OCI-M1 (cell line): ENCODE measurements at regions not wholly inside any gene's neighbourhood (a gene's known extent, or its start where the extent isn't known, plus 50 kb on each side); places are given as distances from the start of the nearest gene placed in this dataset.

ENCODE experiments used
- DNase-seq: peaks from one replicate; lab custom pipeline; 2025; lab: John Stamatoyannopoulos, UW

- no peak for DNase-seq
Measured at GRCh38 chrX:39507034-39507433, 590.7 kb downstream of the BCOR start.

GRCh38 chrX:39507617-39508299, 590.0 kb downstream of the BCOR start:
- DNase-seq, result no peak

GRCh38 chrX:39508300-39508692, 589.5 kb downstream of the BCOR start:
- DNase-seq, result no peak

- DNase-seq, result no peak
Measured at GRCh38 chrX:39509157-39509556, 588.6 kb downstream of the BCOR start.

- peak; percentile 0 for DNase-seq
Measured at GRCh38 chrX:39513836-39514235, 583.9 kb downstream of the BCOR start.

- DNase-seq, result no peak
Measured at GRCh38 chrX:39514801-39515200, 583.0 kb downstream of the BCOR start.

- DNase-seq, result no peak
Measured at GRCh38 chrX:39516427-39516841, 581.3 kb downstream of the BCOR start.

GRCh38 chrX:39518476-39519029, 579.2 kb downstream of the BCOR start:
- DNase-seq, result no peak

- DNase-seq, result no peak
Measured at GRCh38 chrX:39519030-39519488, 578.7 kb downstream of the BCOR start.

- no peak for DNase-seq
Measured at GRCh38 chrX:39519566-39520301, 578.0 kb downstream of the BCOR start.

GRCh38 chrX:39525758-39526157, 572.0 kb downstream of the BCOR start:
- no peak for DNase-seq

GRCh38 chrX:39527025-39527424, 570.7 kb downstream of the BCOR start:
- peak; percentile 67 for DNase-seq

GRCh38 chrX:39528161-39528916, 569.4 kb downstream of the BCOR start:
- peak; percentile 22 for DNase-seq

- no peak for DNase-seq
Measured at GRCh38 chrX:39532761-39533160, 565.0 kb downstream of the BCOR start.

- DNase-seq, result no peak
Measured at GRCh38 chrX:39534949-39535348, 562.8 kb downstream of the BCOR start.

- DNase-seq, result no peak
Measured at GRCh38 chrX:39536211-39536610, 561.5 kb downstream of the BCOR start.

- DNase-seq, result no peak
Measured at GRCh38 chrX:39541881-39542280, 555.9 kb downstream of the BCOR start.

- no peak for DNase-seq
Measured at GRCh38 chrX:39542316-39542715, 555.4 kb downstream of the BCOR start.

GRCh38 chrX:39550795-39551361, 546.9 kb downstream of the BCOR start:
- DNase-seq, result peak; percentile 49

GRCh38 chrX:39551762-39552161, 546.0 kb downstream of the BCOR start:
- peak; percentile 3 for DNase-seq

GRCh38 chrX:39555431-39555830, 542.3 kb downstream of the BCOR start:
- DNase-seq, result no peak

- DNase-seq, result no peak
Measured at GRCh38 chrX:39556056-39556455, 541.7 kb downstream of the BCOR start.
